NB4 (cell line): ENCODE measurements at regions not wholly inside any gene's neighbourhood (a gene's known extent, or its start where the extent isn't known, plus 50 kb on each side); places are given as distances from the start of the nearest gene placed in this dataset.

Experiments used
- MYC ChIP-seq: IDR thresholded peaks from 2 replicates; pipeline ENCODE4 v1.6.1; 2011; ENCODE audit warnings: low read depth, low read length
- POLR2A ChIP-seq: IDR thresholded peaks from 2 replicates; pipeline ENCODE4 v1.6.1; 2011; ENCODE audit warnings: mild to moderate bottlenecking; ENCODE audit not compliant: insufficient read length; ENCODE audit errors: extremely low read depth
- TF ChIP-seq, protein P1 (sequence below): IDR thresholded peaks from one replicate; pipeline ENCODE4 v1.5.1; 2012; ENCODE audit warnings: low read depth, low read length

DNA sequence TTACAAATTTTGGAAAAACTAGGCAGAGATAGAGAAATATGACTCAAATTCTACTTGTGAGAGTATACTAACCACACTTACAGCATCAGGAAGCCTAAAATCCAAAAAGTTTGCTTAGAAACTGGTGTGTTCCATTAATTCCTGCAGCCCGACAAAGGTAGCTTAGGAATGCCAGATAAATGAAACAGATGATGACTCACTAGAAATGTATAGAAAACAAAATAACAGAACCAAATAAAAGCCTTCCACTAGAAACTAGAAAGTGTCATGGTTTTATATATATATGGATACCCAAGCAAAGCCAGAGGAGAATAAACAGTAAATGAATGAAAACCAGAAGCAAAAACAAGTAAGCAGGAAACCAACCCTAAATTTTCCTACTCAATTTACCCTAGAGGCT is 272.2 kb upstream of the PRDM9 start:
- TF ChIP-seq, protein P1, sequence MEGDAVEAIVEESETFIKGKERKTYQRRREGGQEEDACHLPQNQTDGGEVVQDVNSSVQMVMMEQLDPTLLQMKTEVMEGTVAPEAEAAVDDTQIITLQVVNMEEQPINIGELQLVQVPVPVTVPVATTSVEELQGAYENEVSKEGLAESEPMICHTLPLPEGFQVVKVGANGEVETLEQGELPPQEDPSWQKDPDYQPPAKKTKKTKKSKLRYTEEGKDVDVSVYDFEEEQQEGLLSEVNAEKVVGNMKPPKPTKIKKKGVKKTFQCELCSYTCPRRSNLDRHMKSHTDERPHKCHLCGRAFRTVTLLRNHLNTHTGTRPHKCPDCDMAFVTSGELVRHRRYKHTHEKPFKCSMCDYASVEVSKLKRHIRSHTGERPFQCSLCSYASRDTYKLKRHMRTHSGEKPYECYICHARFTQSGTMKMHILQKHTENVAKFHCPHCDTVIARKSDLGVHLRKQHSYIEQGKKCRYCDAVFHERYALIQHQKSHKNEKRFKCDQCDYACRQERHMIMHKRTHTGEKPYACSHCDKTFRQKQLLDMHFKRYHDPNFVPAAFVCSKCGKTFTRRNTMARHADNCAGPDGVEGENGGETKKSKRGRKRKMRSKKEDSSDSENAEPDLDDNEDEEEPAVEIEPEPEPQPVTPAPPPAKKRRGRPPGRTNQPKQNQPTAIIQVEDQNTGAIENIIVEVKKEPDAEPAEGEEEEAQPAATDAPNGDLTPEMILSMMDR: no peak
- TF ChIP-seq MYC: no peak
- TF ChIP-seq POLR2A: no peak
